ENCODE measurements at regions not wholly inside any gene's neighbourhood (a gene's known extent, or its start where the extent isn't known, plus 50 kb on each side); places are given as distances from the start of the nearest gene placed in this dataset.

GRCh38 chr3:71862371-71863140 lies 77.6 kb upstream of the PROK2 start:
- TF ChIP-seq KDM5A (IDR thresholded peaks at IDR 0.05) (no peak), CTCF (IDR thresholded peaks at IDR 0.05) (no peak), USF2 (IDR thresholded peaks at IDR 0.05) (no peak), POLR2A (IDR thresholded peaks at IDR 0.05; ENCODE audit: low read length) (no peak), POLR2AphosphoS2 (conservative IDR thresholded peaks at IDR 0.05; ENCODE audit: low read length) (no peak), EP300 (IDR thresholded peaks at IDR 0.05) (no peak)
